ENCODE measurements at regions not wholly inside any gene's neighbourhood (a gene's known extent, or its start where the extent isn't known, plus 50 kb on each side); places are given as distances from the start of the nearest gene placed in this dataset.

- TF ChIP-seq CTCF (IDR thresholded peaks at IDR 0.05) (no peak), EZH2 (IDR thresholded peaks at IDR 0.05) (no peak), EZH2phosphoT487 (IDR thresholded peaks at IDR 0.05) (no peak)
Measured at GRCh38 chr10:120327675-120328074, 129.4 kb upstream of the PLPP4 start.

Measured in neural progenitor cell (in vitro differentiated cells).